Sigmoid colon (tissue), 3 donors: ENCODE measurements at regions not wholly inside any gene's neighbourhood (a gene's known extent, or its start where the extent isn't known, plus 50 kb on each side); places are given as distances from the start of the nearest gene placed in this dataset.

Experiments
- CTCF ChIP-seq, 4 experiments: fragments of 450-650 bp in 3 of 4; fragments of 200-600 bp in 1 of 4; IDR thresholded peaks; one replicate each; pipeline ENCODE4 v1.5.1; 2016 to 2019; ENCODE audit warnings: antibody characterized with exemption in 4 of 4, mild to moderate bottlenecking in 3 of 4, moderate library complexity in 2 of 4
- POLR2A ChIP-seq, 2 donors: fragments of 450-650 bp; IDR thresholded peaks; one replicate each; pipeline ENCODE4 v1.6.1; 2016; ENCODE audit warnings: antibody characterized with exemption in 2 of 2, mild to moderate bottlenecking in 2 of 2, moderate library complexity in 2 of 2

DNA sequence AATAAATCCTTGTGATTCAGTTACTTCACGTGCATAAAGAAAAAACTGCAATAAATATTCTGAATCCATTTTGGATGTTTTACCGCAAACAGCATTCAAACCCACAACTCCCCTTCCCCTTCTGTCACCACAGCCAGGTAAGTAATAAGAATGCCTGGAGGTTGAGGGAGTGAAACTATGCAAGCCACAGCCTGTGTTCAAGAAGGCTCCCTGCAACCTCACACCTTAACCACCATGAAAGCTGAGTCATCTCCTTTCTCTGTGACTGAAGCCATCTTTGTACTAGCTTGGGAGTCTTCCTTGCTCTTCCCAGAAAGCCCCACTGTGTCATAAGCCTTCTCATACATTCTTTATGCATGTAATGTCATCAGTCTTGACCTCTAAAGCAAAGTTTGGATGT is 297.0 kb upstream of the PUDP start:
- TF ChIP-seq CTCF (IDR thresholded peaks at IDR 0.05) = no peak
- no peak for TF ChIP-seq POLR2A (IDR thresholded peaks at IDR 0.05)
